AML-193 (cell line): ENCODE measurements at regions not wholly inside any gene's neighbourhood (a gene's known extent, or its start where the extent isn't known, plus 50 kb on each side); places are given as distances from the start of the nearest gene placed in this dataset.
A peak's percentile ranks its signal among the peaks of the same experiment; 100 is the strongest.

Experiments
- DNase-seq, 2 experiments: peaks; one replicate each; lab custom pipeline; 2025; lab: John Stamatoyannopoulos, UW

- no peak for DNase-seq
Observed at GRCh38 chr3:174403831-174404230, 455.3 kb upstream of the NAALADL2 start.

- DNase-seq = no peak
Observed at GRCh38 chr3:174408310-174408709, 450.8 kb upstream of the NAALADL2 start.

- DNase-seq = no peak
Observed at GRCh38 chr3:174409086-174409743, 449.9 kb upstream of the NAALADL2 start.

GRCh38 chr3:174413062-174413912 is 445.8 kb upstream of the NAALADL2 start:
- no peak for DNase-seq

- DNase-seq = no peak
Observed at GRCh38 chr3:174414902-174415301, 444.2 kb upstream of the NAALADL2 start.

GRCh38 chr3:174417573-174417972 is 441.6 kb upstream of the NAALADL2 start:
- peak; percentile 69 to 71 for DNase-seq

GRCh38 chr3:174419216-174419615 is 439.9 kb upstream of the NAALADL2 start:
- no peak for DNase-seq

- no peak for DNase-seq
Observed at GRCh38 chr3:174423936-174424335, 435.2 kb upstream of the NAALADL2 start.

GRCh38 chr3:174424656-174425055 is 434.5 kb upstream of the NAALADL2 start:
- no peak for DNase-seq

GRCh38 chr3:174425422-174425821 is 433.7 kb upstream of the NAALADL2 start:
- no peak for DNase-seq

GRCh38 chr3:174430986-174431385 is 428.1 kb upstream of the NAALADL2 start:
- DNase-seq = no peak

- DNase-seq = no peak
Observed at GRCh38 chr3:174431717-174432116, 427.4 kb upstream of the NAALADL2 start.

- peak; percentile 47 to 69 for DNase-seq
Observed at GRCh38 chr3:174436367-174436766, 422.8 kb upstream of the NAALADL2 start.

GRCh38 chr3:174438501-174439145 is 420.5 kb upstream of the NAALADL2 start:
- no peak for DNase-seq

GRCh38 chr3:174439331-174440252 is 419.5 kb upstream of the NAALADL2 start:
- DNase-seq = peak; percentile 61 to 73

- peak; percentile 19 to 36 for DNase-seq
Observed at GRCh38 chr3:174440253-174440701, 418.9 kb upstream of the NAALADL2 start.

- DNase-seq = peak; percentile 44 to 72
Observed at GRCh38 chr3:174440741-174441587, 418.2 kb upstream of the NAALADL2 start.

GRCh38 chr3:174441588-174442301 is 417.4 kb upstream of the NAALADL2 start:
- DNase-seq = peak; percentile 42 to 72

- no peak for DNase-seq
Observed at GRCh38 chr3:174442302-174442682, 416.8 kb upstream of the NAALADL2 start.

- DNase-seq = peak; percentile 64 to 82
Observed at GRCh38 chr3:174444391-174444790, 414.7 kb upstream of the NAALADL2 start.
